ENCODE measurements at regions not wholly inside any gene's neighbourhood (a gene's known extent, or its start where the extent isn't known, plus 50 kb on each side); places are given as distances from the start of the nearest gene placed in this dataset.
"Not testable (repeated sequence)": the region's sequence is repeated elsewhere in the genome, so short reads cannot be mapped to it uniquely, and the experiment has no call there.

- TF ChIP-seq, protein P1, sequence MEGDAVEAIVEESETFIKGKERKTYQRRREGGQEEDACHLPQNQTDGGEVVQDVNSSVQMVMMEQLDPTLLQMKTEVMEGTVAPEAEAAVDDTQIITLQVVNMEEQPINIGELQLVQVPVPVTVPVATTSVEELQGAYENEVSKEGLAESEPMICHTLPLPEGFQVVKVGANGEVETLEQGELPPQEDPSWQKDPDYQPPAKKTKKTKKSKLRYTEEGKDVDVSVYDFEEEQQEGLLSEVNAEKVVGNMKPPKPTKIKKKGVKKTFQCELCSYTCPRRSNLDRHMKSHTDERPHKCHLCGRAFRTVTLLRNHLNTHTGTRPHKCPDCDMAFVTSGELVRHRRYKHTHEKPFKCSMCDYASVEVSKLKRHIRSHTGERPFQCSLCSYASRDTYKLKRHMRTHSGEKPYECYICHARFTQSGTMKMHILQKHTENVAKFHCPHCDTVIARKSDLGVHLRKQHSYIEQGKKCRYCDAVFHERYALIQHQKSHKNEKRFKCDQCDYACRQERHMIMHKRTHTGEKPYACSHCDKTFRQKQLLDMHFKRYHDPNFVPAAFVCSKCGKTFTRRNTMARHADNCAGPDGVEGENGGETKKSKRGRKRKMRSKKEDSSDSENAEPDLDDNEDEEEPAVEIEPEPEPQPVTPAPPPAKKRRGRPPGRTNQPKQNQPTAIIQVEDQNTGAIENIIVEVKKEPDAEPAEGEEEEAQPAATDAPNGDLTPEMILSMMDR (IDR thresholded peaks at IDR 0.05): not testable (repeated sequence)
- TF ChIP-seq POLR2A, EP300, POLR2AphosphoS5 (IDR thresholded peaks at IDR 0.05): not testable (repeated sequence)
These were observed 1099.1 kb downstream of the EPHA3 start for GRCh38 chr3:90206482-90206881.

Measured in gastroesophageal sphincter (tissue), 3 donors.